ENCODE measurements at regions not wholly inside any gene's neighbourhood (a gene's known extent, or its start where the extent isn't known, plus 50 kb on each side); places are given as distances from the start of the nearest gene placed in this dataset.
A peak's percentile ranks its signal among the peaks of the same experiment; 100 is the strongest.

GRCh38 chr2:205937211-205937610 is 148.8 kb downstream of the INO80D start (continued):
- TF ChIP-seq NRL (CRISPR knock-in tag; IDR thresholded peaks at IDR 0.05; ENCODE audit: borderline replicate concordance) (no peak), BCL6 (CRISPR knock-in tag; IDR thresholded peaks at IDR 0.05) (peak; percentile 98), PLSCR1 (CRISPR knock-in tag; IDR thresholded peaks at IDR 0.05; ENCODE audit: borderline replicate concordance) (no peak), EP300 (IDR thresholded peaks at IDR 0.05; ENCODE audit: low read depth in 2 of 2, low read length in 2 of 2) (peak in 1 of 2 experiments; percentile 58; a peak in 2 of 4 replicates), EP300 (CRISPR knock-in tag; IDR thresholded peaks at IDR 0.05; ENCODE audit: borderline replicate concordance) (no peak), NR3C1 (CRISPR knock-in tag; IDR thresholded peaks at IDR 0.05) (no peak), ZNF354B (CRISPR knock-in tag; IDR thresholded peaks at IDR 0.05) (no peak), NR2F2 (IDR thresholded peaks at IDR 0.05; ENCODE audit: borderline replicate concordance, low read depth) (0 out of 2 replicates have a peak, but pooled peaks have one; percentile 26), TCF7 (IDR thresholded peaks at IDR 0.05; ENCODE audit: low read depth) (peak; percentile 64), RARA (CRISPR knock-in tag; IDR thresholded peaks at IDR 0.05) (peak; percentile 69), ZNF205 (CRISPR knock-in tag; IDR thresholded peaks at IDR 0.05) (no peak), ZNF496 (CRISPR knock-in tag; IDR thresholded peaks at IDR 0.05; ENCODE audit: insufficient replicate concordance) (no peak), FOXA1 (IDR thresholded peaks at IDR 0.05) (no peak), FOXA1 (CRISPR knock-in tag; IDR thresholded peaks at IDR 0.05) (peak; percentile 55), SKI (IDR thresholded peaks at IDR 0.05; ENCODE audit: partially characterized antibody) (no peak), TBX3 (IDR thresholded peaks at IDR 0.05; ENCODE audit: borderline replicate concordance) (no peak), ZNF33A (CRISPR knock-in tag; IDR thresholded peaks at IDR 0.05; ENCODE audit: borderline replicate concordance) (no peak), NR2F1 (CRISPR knock-in tag; IDR thresholded peaks at IDR 0.05) (peak; percentile 13 to 41; a peak in 1 of 4 replicates), TARDBP (CRISPR knock-in tag; IDR thresholded peaks at IDR 0.05) (no peak), ZNF883 (CRISPR knock-in tag; IDR thresholded peaks at IDR 0.05; ENCODE audit: not compliant biosample characterization) (no peak), ZFP82 (CRISPR knock-in tag; IDR thresholded peaks at IDR 0.05; ENCODE audit: borderline replicate concordance) (no peak)
- TF ChIP-seq, protein P1, sequence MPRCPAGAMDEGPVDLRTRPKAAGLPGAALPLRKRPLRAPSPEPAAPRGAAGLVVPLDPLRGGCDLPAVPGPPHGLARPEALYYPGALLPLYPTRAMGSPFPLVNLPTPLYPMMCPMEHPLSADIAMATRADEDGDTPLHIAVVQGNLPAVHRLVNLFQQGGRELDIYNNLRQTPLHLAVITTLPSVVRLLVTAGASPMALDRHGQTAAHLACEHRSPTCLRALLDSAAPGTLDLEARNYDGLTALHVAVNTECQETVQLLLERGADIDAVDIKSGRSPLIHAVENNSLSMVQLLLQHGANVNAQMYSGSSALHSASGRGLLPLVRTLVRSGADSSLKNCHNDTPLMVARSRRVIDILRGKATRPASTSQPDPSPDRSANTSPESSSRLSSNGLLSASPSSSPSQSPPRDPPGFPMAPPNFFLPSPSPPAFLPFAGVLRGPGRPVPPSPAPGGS (CRISPR knock-in tag; IDR thresholded peaks at IDR 0.05): no peak
- TF ChIP-seq, protein P2, sequence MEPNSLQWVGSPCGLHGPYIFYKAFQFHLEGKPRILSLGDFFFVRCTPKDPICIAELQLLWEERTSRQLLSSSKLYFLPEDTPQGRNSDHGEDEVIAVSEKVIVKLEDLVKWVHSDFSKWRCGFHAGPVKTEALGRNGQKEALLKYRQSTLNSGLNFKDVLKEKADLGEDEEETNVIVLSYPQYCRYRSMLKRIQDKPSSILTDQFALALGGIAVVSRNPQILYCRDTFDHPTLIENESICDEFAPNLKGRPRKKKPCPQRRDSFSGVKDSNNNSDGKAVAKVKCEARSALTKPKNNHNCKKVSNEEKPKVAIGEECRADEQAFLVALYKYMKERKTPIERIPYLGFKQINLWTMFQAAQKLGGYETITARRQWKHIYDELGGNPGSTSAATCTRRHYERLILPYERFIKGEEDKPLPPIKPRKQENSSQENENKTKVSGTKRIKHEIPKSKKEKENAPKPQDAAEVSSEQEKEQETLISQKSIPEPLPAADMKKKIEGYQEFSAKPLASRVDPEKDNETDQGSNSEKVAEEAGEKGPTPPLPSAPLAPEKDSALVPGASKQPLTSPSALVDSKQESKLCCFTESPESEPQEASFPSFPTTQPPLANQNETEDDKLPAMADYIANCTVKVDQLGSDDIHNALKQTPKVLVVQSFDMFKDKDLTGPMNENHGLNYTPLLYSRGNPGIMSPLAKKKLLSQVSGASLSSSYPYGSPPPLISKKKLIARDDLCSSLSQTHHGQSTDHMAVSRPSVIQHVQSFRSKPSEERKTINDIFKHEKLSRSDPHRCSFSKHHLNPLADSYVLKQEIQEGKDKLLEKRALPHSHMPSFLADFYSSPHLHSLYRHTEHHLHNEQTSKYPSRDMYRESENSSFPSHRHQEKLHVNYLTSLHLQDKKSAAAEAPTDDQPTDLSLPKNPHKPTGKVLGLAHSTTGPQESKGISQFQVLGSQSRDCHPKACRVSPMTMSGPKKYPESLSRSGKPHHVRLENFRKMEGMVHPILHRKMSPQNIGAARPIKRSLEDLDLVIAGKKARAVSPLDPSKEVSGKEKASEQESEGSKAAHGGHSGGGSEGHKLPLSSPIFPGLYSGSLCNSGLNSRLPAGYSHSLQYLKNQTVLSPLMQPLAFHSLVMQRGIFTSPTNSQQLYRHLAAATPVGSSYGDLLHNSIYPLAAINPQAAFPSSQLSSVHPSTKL (CRISPR knock-in tag; IDR thresholded peaks at IDR 0.05): peak; percentile 61; the same call in 1 of the 2 replicates
- TF ChIP-seq, protein P3, sequence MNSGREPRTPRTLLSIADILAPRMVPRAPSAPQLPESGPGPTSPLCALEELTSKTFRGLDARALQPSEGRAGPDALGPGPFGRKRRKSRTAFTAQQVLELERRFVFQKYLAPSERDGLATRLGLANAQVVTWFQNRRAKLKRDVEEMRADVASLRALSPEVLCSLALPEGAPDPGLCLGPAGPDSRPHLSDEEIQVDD (CRISPR knock-in tag; IDR thresholded peaks at IDR 0.05; ENCODE audit: borderline replicate concordance): no peak
- TF ChIP-seq, protein P4, sequence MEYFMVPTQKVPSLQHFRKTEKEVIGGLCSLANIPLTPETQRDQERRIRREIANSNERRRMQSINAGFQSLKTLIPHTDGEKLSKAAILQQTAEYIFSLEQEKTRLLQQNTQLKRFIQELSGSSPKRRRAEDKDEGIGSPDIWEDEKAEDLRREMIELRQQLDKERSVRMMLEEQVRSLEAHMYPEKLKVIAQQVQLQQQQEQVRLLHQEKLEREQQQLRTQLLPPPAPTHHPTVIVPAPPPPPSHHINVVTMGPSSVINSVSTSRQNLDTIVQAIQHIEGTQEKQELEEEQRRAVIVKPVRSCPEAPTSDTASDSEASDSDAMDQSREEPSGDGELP (IDR thresholded peaks at IDR 0.05; ENCODE audit: borderline replicate concordance, low read depth): peak; percentile 91

All from HepG2 (cell line).